Endodermal cell (in vitro differentiated cells): ENCODE measurements at regions not wholly inside any gene's neighbourhood (a gene's known extent, or its start where the extent isn't known, plus 50 kb on each side); places are given as distances from the start of the nearest gene placed in this dataset.

Source experiments
- DNase-seq: peaks from one replicate; pipeline ENCODE4 v3.0.0-alpha.2; 2017
- H3K27ac ChIP-seq: 2 replicates; pipeline ENCODE4 v1.5.1; 2013; ENCODE audit warnings: mild to moderate bottlenecking, low read depth, low read length, moderate library complexity
- H3K27me3 ChIP-seq: 2 replicates; pipeline ENCODE4 v1.6.1; 2013; ENCODE audit warnings: mild to moderate bottlenecking, low read length, moderate library complexity; ENCODE audit not compliant: insufficient read depth, control insufficient read depth, poor library complexity, severe bottlenecking
- H3K36me3 ChIP-seq: 2 replicates; pipeline ENCODE4 v1.7.0; 2013; ENCODE audit warnings: mild to moderate bottlenecking, low read length, moderate library complexity; ENCODE audit not compliant: control insufficient read depth, insufficient read depth
- H3K4me1 ChIP-seq: one replicate; pipeline ENCODE4 v1.7.0; 2013; ENCODE audit warnings: low read length; ENCODE audit not compliant: control insufficient read depth, insufficient read depth
- H3K4me3 ChIP-seq: 2 replicates; pipeline ENCODE4 v1.5.1; 2013; ENCODE audit warnings: mild to moderate bottlenecking, low read length, moderate library complexity
- H3K9ac ChIP-seq: 2 replicates; pipeline ENCODE4 v1.6.1; 2013; ENCODE audit warnings: mild to moderate bottlenecking, low read length, moderate library complexity; ENCODE audit not compliant: poor library complexity, severe bottlenecking; ENCODE audit errors: extremely low read depth
- H3K9me3 ChIP-seq: 2 replicates; pipeline ENCODE4 v1.6.1; 2013; ENCODE audit warnings: mild to moderate bottlenecking, low read length, moderate library complexity; ENCODE audit not compliant: control insufficient read depth
- H3K27ac Mint-ChIP-seq: 2 replicates; pipeline ENCODE4 v1.8.0; 2020; ENCODE audit warnings: mixed read lengths
- H3K27me3 Mint-ChIP-seq: 2 replicates; pipeline ENCODE4 v1.8.0; 2021; ENCODE audit warnings: mild to moderate bottlenecking, mixed read lengths; ENCODE audit not compliant: insufficient read depth
- H3K36me3 Mint-ChIP-seq: 2 replicates; pipeline ENCODE4 v1.8.0; 2020; ENCODE audit warnings: low read depth, mixed read lengths
- H3K4me1 Mint-ChIP-seq: 2 replicates; pipeline ENCODE4 v1.8.0; 2020; ENCODE audit warnings: mixed read lengths
- H3K4me3 Mint-ChIP-seq: 2 replicates; pipeline ENCODE4 v1.8.0; 2020; ENCODE audit warnings: mild to moderate bottlenecking, moderate library complexity, mixed read lengths
- H3K9me3 Mint-ChIP-seq: 2 replicates; pipeline ENCODE4 v1.8.0; 2020; ENCODE audit warnings: mild to moderate bottlenecking, mixed read lengths
- WGBS, 2 experiments: methylation state at CpG; one replicate each; pipeline versions ENCODE4 v1.1.5 to v1.1.7; 2013; ENCODE audit warnings: missing lambda C conversion rate in 2 of 2, mixed read lengths in 1 of 2; ENCODE audit not compliant: insufficient coverage in 1 of 2, insufficient read length in 1 of 2; 5-methylcytosine and 5-hydroxymethylcytosine counted together
- TF ChIP-seq, protein P1 (sequence below): fragments of 200-600 bp; sonication (generic); conservative IDR thresholded peaks from 2 replicates; pipeline ENCODE4 v1.5.0; 2021; ENCODE audit warnings: antibody characterized with exemption, mild to moderate bottlenecking

DNA sequence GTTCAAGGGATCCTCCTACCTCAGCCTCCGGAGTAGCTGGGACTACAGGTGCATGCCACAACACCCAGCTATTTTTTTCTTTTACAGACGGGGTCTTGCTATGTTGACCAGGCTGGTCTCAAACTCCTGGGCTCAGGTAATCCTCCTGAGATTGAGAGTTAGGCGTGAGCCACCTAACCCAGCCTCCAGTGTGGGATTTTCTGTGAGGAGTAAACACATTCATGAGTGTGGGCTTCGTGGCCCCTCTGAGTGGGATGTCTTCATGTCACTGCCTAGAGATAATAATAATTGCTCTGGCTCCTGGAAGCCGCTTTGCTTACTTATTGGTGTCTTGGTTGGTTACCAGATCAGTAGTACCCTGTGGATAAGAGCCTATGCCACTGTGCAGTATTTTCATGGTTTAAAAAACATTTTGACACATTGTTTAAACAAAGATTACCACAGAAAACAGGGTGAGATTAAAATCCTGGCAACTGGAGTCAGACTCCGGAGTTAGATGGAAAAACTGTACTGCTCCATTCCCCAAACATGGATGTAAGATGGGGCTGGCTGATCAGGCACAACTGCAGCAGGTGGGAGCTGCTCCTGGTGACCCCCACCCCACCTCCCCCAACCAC lies 159.1 kb upstream of the RAB4A start:
- H3K27me3 Mint-ChIP-seq, result no peaks in the 10 kb centered on the region

GRCh38 chr1:229112832-229113548 lies 157.9 kb upstream of the RAB4A start:
- Mint-ChIP-seq H3K36me3 (no peaks in the 10 kb centered on the region), H3K9me3 (peaks cover 1% of the 10 kb centered on the region), H3K27ac (no peak overlapping the region), H3K4me1 (peaks cover 11% of the 10 kb centered on the region), H3K27me3 (no peaks in the 10 kb centered on the region), H3K4me3 (no peak overlapping the region)
- Histone ChIP-seq H3K9ac (no peak overlapping the region), H3K9me3 (no peaks in the 10 kb centered on the region), H3K4me3 (no peak overlapping the region), H3K27me3 (no peaks in the 10 kb centered on the region), H3K4me1 (peaks cover 8% of the 10 kb centered on the region), H3K36me3 (no peaks in the 10 kb centered on the region), H3K27ac (no peak overlapping the region)
- DNase-seq, result no peak
- WGBS, 2 experiments, result 91 to 100% methylated on average over 2 to 3 of the region's 3 CpGs
- TF ChIP-seq, protein P1, sequence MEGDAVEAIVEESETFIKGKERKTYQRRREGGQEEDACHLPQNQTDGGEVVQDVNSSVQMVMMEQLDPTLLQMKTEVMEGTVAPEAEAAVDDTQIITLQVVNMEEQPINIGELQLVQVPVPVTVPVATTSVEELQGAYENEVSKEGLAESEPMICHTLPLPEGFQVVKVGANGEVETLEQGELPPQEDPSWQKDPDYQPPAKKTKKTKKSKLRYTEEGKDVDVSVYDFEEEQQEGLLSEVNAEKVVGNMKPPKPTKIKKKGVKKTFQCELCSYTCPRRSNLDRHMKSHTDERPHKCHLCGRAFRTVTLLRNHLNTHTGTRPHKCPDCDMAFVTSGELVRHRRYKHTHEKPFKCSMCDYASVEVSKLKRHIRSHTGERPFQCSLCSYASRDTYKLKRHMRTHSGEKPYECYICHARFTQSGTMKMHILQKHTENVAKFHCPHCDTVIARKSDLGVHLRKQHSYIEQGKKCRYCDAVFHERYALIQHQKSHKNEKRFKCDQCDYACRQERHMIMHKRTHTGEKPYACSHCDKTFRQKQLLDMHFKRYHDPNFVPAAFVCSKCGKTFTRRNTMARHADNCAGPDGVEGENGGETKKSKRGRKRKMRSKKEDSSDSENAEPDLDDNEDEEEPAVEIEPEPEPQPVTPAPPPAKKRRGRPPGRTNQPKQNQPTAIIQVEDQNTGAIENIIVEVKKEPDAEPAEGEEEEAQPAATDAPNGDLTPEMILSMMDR, result no peak

More for the DNA sequence above, 159.1 kb upstream of the RAB4A start:
- Mint-ChIP-seq H3K9me3 (peaks cover 1% of the 10 kb centered on the region), H3K4me1 (peaks cover 18% of the 10 kb centered on the region), H3K27ac (no peak overlapping the region), H3K36me3 (no peaks in the 10 kb centered on the region), H3K4me3 (no peak overlapping the region)
- TF ChIP-seq, protein P1, result no peak
- no peak overlapping the region for H3K4me3 ChIP-seq
- no peak for DNase-seq
- 88 to 93% methylated on average over 6 of the region's 6 CpGs for WGBS, 2 experiments
- no peak overlapping the region for H3K9ac ChIP-seq
- H3K4me1 ChIP-seq, result peaks cover 8% of the 10 kb centered on the region
- H3K27ac ChIP-seq, result no peak overlapping the region
- no peaks in the 10 kb centered on the region for H3K27me3 ChIP-seq
- H3K9me3 ChIP-seq, result no peaks in the 10 kb centered on the region
- no peaks in the 10 kb centered on the region for H3K36me3 ChIP-seq

- H3K27me3 ChIP-seq, result no peaks in the 10 kb centered on the region
- no peak overlapping the region for H3K27ac ChIP-seq
- H3K27ac Mint-ChIP-seq, result no peak overlapping the region
- DNase-seq, result no peak
- H3K9me3 ChIP-seq, result no peaks in the 10 kb centered on the region
- H3K4me1 Mint-ChIP-seq, result peaks cover 5% of the 10 kb centered on the region
- WGBS, 2 experiments, result 78 to 90% methylated on average over 5 of the region's 5 CpGs
- no peaks in the 10 kb centered on the region for H3K36me3 ChIP-seq
- H3K27me3 Mint-ChIP-seq, result peaks cover 3% of the 10 kb centered on the region
- TF ChIP-seq, protein P1, result no peak
- no peak overlapping the region for H3K4me3 ChIP-seq
- H3K9me3 Mint-ChIP-seq, result peaks cover 1% of the 10 kb centered on the region
- H3K4me3 Mint-ChIP-seq, result no peak overlapping the region
- no peaks in the 10 kb centered on the region for H3K36me3 Mint-ChIP-seq
- no peak overlapping the region for H3K9ac ChIP-seq
- H3K4me1 ChIP-seq, result peaks cover 2% of the 10 kb centered on the region
Measured at GRCh38 chr1:229114315-229114714, 156.6 kb upstream of the RAB4A start.
